A673 (cell line): ENCODE measurements at regions not wholly inside any gene's neighbourhood (a gene's known extent, or its start where the extent isn't known, plus 50 kb on each side); places are given as distances from the start of the nearest gene placed in this dataset.

ENCODE experiments used
- EZH2 ChIP-seq: fragments of 200-600 bp; sonication (generic); IDR thresholded peaks from 2 replicates; pipeline ENCODE4 v1.6.1; 2017; ENCODE audit warnings: borderline replicate concordance, low read depth, mild to moderate bottlenecking, mixed read lengths, antibody characterized with exemption, low read length; ENCODE audit not compliant: poor library complexity, severe bottlenecking
- TF ChIP-seq, protein P1 (sequence below): fragments of 300-800, 200-600 bp; sonication (generic); conservative IDR thresholded peaks from 2 replicates; pipeline ENCODE4 v1.5.1; 2017; ENCODE audit warnings: low read depth, mild to moderate bottlenecking, antibody characterized with exemption, low read length, moderate library complexity, mixed read lengths

DNA sequence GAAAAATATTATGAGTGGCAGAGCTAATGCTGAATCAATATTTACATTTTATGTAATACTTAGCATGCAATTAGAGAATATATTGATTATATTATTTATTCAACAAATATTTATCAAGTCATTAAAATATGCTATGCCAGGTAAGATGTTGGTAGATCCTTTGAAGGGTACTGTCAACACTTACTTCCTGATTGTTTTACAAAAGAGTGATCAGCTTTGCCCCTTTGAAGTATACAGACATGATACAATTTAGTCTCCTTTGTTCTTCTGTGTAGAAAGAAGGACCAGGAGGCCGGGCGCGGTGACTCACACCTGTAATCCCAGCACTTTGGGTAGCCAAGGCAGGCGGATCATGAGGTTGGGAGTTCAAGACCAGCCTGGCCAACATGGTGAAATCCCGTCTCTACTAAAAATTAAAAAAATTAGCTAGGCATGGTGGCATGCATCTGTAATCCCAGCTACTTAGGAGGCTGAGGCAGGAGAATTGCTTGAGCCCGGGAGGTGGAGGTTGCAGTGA, 73.9 kb upstream of the IFNG-AS1 start:
- TF ChIP-seq, protein P1, sequence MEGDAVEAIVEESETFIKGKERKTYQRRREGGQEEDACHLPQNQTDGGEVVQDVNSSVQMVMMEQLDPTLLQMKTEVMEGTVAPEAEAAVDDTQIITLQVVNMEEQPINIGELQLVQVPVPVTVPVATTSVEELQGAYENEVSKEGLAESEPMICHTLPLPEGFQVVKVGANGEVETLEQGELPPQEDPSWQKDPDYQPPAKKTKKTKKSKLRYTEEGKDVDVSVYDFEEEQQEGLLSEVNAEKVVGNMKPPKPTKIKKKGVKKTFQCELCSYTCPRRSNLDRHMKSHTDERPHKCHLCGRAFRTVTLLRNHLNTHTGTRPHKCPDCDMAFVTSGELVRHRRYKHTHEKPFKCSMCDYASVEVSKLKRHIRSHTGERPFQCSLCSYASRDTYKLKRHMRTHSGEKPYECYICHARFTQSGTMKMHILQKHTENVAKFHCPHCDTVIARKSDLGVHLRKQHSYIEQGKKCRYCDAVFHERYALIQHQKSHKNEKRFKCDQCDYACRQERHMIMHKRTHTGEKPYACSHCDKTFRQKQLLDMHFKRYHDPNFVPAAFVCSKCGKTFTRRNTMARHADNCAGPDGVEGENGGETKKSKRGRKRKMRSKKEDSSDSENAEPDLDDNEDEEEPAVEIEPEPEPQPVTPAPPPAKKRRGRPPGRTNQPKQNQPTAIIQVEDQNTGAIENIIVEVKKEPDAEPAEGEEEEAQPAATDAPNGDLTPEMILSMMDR: no peak
- TF ChIP-seq EZH2: no peak
